H9 (cell line): ENCODE measurements at regions not wholly inside any gene's neighbourhood (a gene's known extent, or its start where the extent isn't known, plus 50 kb on each side); places are given as distances from the start of the nearest gene placed in this dataset.

Source experiments
- DNase-seq: peaks from one replicate; pipeline ENCODE4 v3.0.0-alpha.2; 2017
- H2AFZ ChIP-seq: one replicate; pipeline ENCODE4 v1.6.1; 2013; ENCODE audit warnings: mild to moderate bottlenecking, low read length, control low read depth, moderate library complexity
- H2AK5ac ChIP-seq: 2 replicates; pipeline ENCODE4 v1.6.1; 2013; ENCODE audit warnings: low read length, control low read depth, mixed read lengths; ENCODE audit not compliant: insufficient read length
- H2BK120ac ChIP-seq: one replicate; pipeline ENCODE4 v1.6.1; 2013; ENCODE audit warnings: low read depth, mild to moderate bottlenecking, low read length, control low read depth, inconsistent platforms; ENCODE audit not compliant: poor library complexity, severe bottlenecking
- H2BK12ac ChIP-seq: 2 replicates; pipeline ENCODE4 v1.6.1; 2013; ENCODE audit warnings: low read length, control low read depth, mixed read lengths, low read depth; ENCODE audit not compliant: insufficient read length
- H2BK15ac ChIP-seq: 2 replicates; pipeline ENCODE4 v1.6.1; 2013; ENCODE audit warnings: low read depth, low read length, control low read depth
- H2BK20ac ChIP-seq: one replicate; pipeline ENCODE4 v1.6.1; 2013; ENCODE audit warnings: low read depth, mild to moderate bottlenecking, low read length, control low read depth, inconsistent platforms; ENCODE audit not compliant: poor library complexity, severe bottlenecking
- H2BK5ac ChIP-seq: 2 replicates; pipeline ENCODE4 v1.6.1; 2013; ENCODE audit warnings: low read length, control low read depth, mixed read lengths; ENCODE audit not compliant: insufficient read length
- H3K14ac ChIP-seq: 2 replicates; pipeline ENCODE4 v1.6.1; 2013; ENCODE audit warnings: low read length, control low read depth; ENCODE audit not compliant: insufficient read depth
- H3K18ac ChIP-seq: 2 replicates; pipeline ENCODE4 v1.6.1; 2013; ENCODE audit warnings: low read depth, mild to moderate bottlenecking, mixed read lengths, low read length, control low read depth; ENCODE audit not compliant: insufficient read length
- H3K23ac ChIP-seq: 2 replicates; pipeline ENCODE4 v1.6.1; 2013; ENCODE audit warnings: low read length, control low read depth, mixed read lengths, low read depth; ENCODE audit not compliant: insufficient read length
- H3K23me2 ChIP-seq: 2 replicates; pipeline ENCODE4 v1.6.1; 2013; ENCODE audit warnings: low read depth, mild to moderate bottlenecking, mixed read lengths, low read length, control low read depth; ENCODE audit not compliant: insufficient read length, poor library complexity, severe bottlenecking
- H3K27ac ChIP-seq: 2 replicates; pipeline ENCODE4 v1.5.1; 2013; ENCODE audit warnings: low read length, control low read depth, mixed read lengths, low read depth; ENCODE audit not compliant: insufficient read length
- H3K27me3 ChIP-seq: 2 replicates; pipeline ENCODE4 v1.6.1; 2013; ENCODE audit warnings: low read length, control low read depth, inconsistent platforms; ENCODE audit not compliant: insufficient read depth
- H3K4ac ChIP-seq: 2 replicates; pipeline ENCODE4 v1.6.1; 2013; ENCODE audit warnings: low read depth, mild to moderate bottlenecking, control low read depth, inconsistent platforms, low read length, moderate library complexity
- H3K4me1 ChIP-seq: 2 replicates; pipeline ENCODE4 v1.6.1; 2013; ENCODE audit warnings: low read length, control low read depth, inconsistent platforms; ENCODE audit not compliant: insufficient read depth
- H3K4me2 ChIP-seq: 2 replicates; pipeline ENCODE4 v1.6.1; 2013; ENCODE audit warnings: low read length, control low read depth, mixed read lengths; ENCODE audit not compliant: insufficient read length, insufficient read depth
- H3K56ac ChIP-seq: 2 replicates; pipeline ENCODE4 v1.6.1; 2013; ENCODE audit warnings: low read depth, mild to moderate bottlenecking, mixed read lengths, low read length, control low read depth; ENCODE audit not compliant: insufficient read length
- H3K79me1 ChIP-seq: 2 replicates; pipeline ENCODE4 v1.6.1; 2013; ENCODE audit warnings: low read depth, mild to moderate bottlenecking, moderate library complexity, low read length, control low read depth, inconsistent platforms; ENCODE audit not compliant: insufficient read depth, poor library complexity, severe bottlenecking
- H3K79me2 ChIP-seq: 2 replicates; pipeline ENCODE4 v1.6.1; 2013; ENCODE audit warnings: low read length, control low read depth, inconsistent platforms; ENCODE audit not compliant: insufficient read depth
- H3K9ac ChIP-seq: 2 replicates; pipeline ENCODE4 v1.6.1; 2013; ENCODE audit warnings: low read length, control low read depth, mixed read lengths; ENCODE audit not compliant: insufficient read length; ENCODE audit errors: extremely low read depth
- H3K9me3 ChIP-seq: one replicate; pipeline ENCODE4 v1.6.1; 2013; ENCODE audit warnings: low read depth, low read length, inconsistent platforms; ENCODE audit not compliant: control insufficient read depth
- H3T11ph ChIP-seq: one replicate; pipeline ENCODE4 v1.6.1; 2013; ENCODE audit warnings: mild to moderate bottlenecking, low read length, control low read depth, inconsistent platforms
- H4K20me1 ChIP-seq: one replicate; pipeline ENCODE4 v1.6.1; 2013; ENCODE audit not compliant: control insufficient read depth, insufficient read length, insufficient read depth
- H4K5ac ChIP-seq: 2 replicates; pipeline ENCODE4 v1.6.1; 2013; ENCODE audit warnings: low read depth, mild to moderate bottlenecking, mixed read lengths, low read length, control low read depth; ENCODE audit not compliant: insufficient read length
- H4K8ac ChIP-seq: replicated peaks from 2 replicates; pipeline ENCODE4 v1.6.1; 2013; ENCODE audit warnings: low read length, control low read depth, mixed read lengths, low read depth; ENCODE audit not compliant: insufficient read length
- H4K91ac ChIP-seq: 2 replicates; pipeline ENCODE4 v1.6.1; 2013; ENCODE audit warnings: low read depth, mild to moderate bottlenecking, moderate library complexity, mixed read lengths, low read length, control low read depth; ENCODE audit not compliant: insufficient read length
- H3K27ac Mint-ChIP-seq, 3 experiments: 2 replicates in 2 of 3; 3 replicates in 1 of 3; pipeline ENCODE4 v1.8.0; 2020 to 2021; ENCODE audit warnings: mixed read lengths in 3 of 3, mild to moderate bottlenecking in 1 of 3, moderate library complexity in 1 of 3
- H3K27me3 Mint-ChIP-seq: 2 replicates; pipeline ENCODE4 v1.8.0; 2021; ENCODE audit warnings: low read depth, mild to moderate bottlenecking, moderate library complexity, mixed read lengths
- H3K36me3 Mint-ChIP-seq, 3 experiments: 2 replicates in 2 of 3; 3 replicates in 1 of 3; pipeline ENCODE4 v1.8.0; 2020 to 2021; ENCODE audit warnings: low read depth in 3 of 3, mixed read lengths in 3 of 3; ENCODE audit not compliant: insufficient read depth in 1 of 3
- H3K4me1 Mint-ChIP-seq, 2 experiments: 2 replicates each; pipeline ENCODE4 v1.8.0; 2020; ENCODE audit warnings: mixed read lengths in 2 of 2
- H3K4me3 Mint-ChIP-seq, 2 experiments: 2 replicates in 1 of 2; 3 replicates in 1 of 2; pipeline ENCODE4 v1.8.0; 2020 to 2021; ENCODE audit warnings: mild to moderate bottlenecking in 2 of 2, mixed read lengths in 2 of 2, moderate library complexity in 1 of 2
- H3K9me3 Mint-ChIP-seq, 2 experiments: 2 replicates in 1 of 2; 3 replicates in 1 of 2; pipeline ENCODE4 v1.8.0; 2020; ENCODE audit warnings: mild to moderate bottlenecking in 2 of 2, mixed read lengths in 2 of 2, moderate library complexity in 1 of 2
- WGBS: extraction: QIAGEN DNeasy Blood & Tissue Kit; methylation state at CpG from one replicate; pipeline ENCODE4 v1.1.7; 2013; ENCODE audit warnings: missing lambda C conversion rate, low lambda C conversion rate, mixed read lengths; ENCODE audit not compliant: insufficient read length; ENCODE audit errors: extremely low coverage; 5-methylcytosine and 5-hydroxymethylcytosine counted together
- TF ChIP-seq, protein P1 (sequence below): fragments of 200-600 bp; sonication (generic); conservative IDR thresholded peaks from 3 replicates; pipeline ENCODE4 v1.8.0; 2021; ENCODE audit warnings: antibody characterized with exemption, mild to moderate bottlenecking

GRCh38 chr4:96833831-96834230 is 993.9 kb downstream of the PDHA2 start:
- Mint-ChIP-seq H3K4me1 (peaks cover 0 to 3% of the 10 kb centered on the region in 2 experiments; a peak in 1 of 4 replicates), H3K27me3 (no peaks in the 10 kb centered on the region), H3K4me3 (no peak overlapping the region), H3K36me3 (no peaks in the 10 kb centered on the region; a peak in 1 of 7 replicates), H3K9me3 (no peaks in the 10 kb centered on the region), H3K27ac (no peak overlapping the region)
- Histone ChIP-seq H2BK12ac (no peak overlapping the region), H4K5ac (no peak overlapping the region), H2BK5ac (no peak overlapping the region), H2AFZ (no peak overlapping the region), H3K4ac (no peak overlapping the region), H3K4me1 (no peaks in the 10 kb centered on the region), H3K9me3 (no peaks in the 10 kb centered on the region), H3K27me3 (no peaks in the 10 kb centered on the region), H3K79me1 (no peaks in the 10 kb centered on the region), H2BK15ac (no peak overlapping the region), H3K4me2 (no peak overlapping the region), H3K9ac (no peak overlapping the region), H3K23ac (no peak overlapping the region), H4K8ac (no peak overlapping the region), H2AK5ac (no peak overlapping the region), H4K91ac (no peak overlapping the region), H3T11ph (no peak overlapping the region), H3K27ac (no peak overlapping the region), H3K18ac (no peak overlapping the region), H3K14ac (no peak overlapping the region), H3K23me2 (no peaks in the 10 kb centered on the region), H4K20me1 (no peaks in the 10 kb centered on the region), H2BK20ac (no peak overlapping the region), H2BK120ac (no peak overlapping the region), H3K79me2 (no peaks in the 10 kb centered on the region), H3K56ac (no peak overlapping the region)
- TF ChIP-seq, protein P1, sequence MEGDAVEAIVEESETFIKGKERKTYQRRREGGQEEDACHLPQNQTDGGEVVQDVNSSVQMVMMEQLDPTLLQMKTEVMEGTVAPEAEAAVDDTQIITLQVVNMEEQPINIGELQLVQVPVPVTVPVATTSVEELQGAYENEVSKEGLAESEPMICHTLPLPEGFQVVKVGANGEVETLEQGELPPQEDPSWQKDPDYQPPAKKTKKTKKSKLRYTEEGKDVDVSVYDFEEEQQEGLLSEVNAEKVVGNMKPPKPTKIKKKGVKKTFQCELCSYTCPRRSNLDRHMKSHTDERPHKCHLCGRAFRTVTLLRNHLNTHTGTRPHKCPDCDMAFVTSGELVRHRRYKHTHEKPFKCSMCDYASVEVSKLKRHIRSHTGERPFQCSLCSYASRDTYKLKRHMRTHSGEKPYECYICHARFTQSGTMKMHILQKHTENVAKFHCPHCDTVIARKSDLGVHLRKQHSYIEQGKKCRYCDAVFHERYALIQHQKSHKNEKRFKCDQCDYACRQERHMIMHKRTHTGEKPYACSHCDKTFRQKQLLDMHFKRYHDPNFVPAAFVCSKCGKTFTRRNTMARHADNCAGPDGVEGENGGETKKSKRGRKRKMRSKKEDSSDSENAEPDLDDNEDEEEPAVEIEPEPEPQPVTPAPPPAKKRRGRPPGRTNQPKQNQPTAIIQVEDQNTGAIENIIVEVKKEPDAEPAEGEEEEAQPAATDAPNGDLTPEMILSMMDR: no peak
- DNase-seq: no peak
- no CpG with 5 or more reads among the region's 2 CpGs for WGBS
